NCI-H526 treated with DMSO at 0.1 percent for 48 hours (cell line): ENCODE measurements at regions not wholly inside any gene's neighbourhood (a gene's known extent, or its start where the extent isn't known, plus 50 kb on each side); places are given as distances from the start of the nearest gene placed in this dataset.

Experiments used
- DNase-seq: peaks from one replicate; lab custom pipeline; 2025; lab: John Stamatoyannopoulos, UW

- DNase-seq: no peak
Measured at GRCh38 chr22:48398181-48398905, 1429.3 kb downstream of the BRD1 start.

GRCh38 chr22:48397531-48398180 lies 1430.0 kb downstream of the BRD1 start:
- DNase-seq: no peak

DNA sequence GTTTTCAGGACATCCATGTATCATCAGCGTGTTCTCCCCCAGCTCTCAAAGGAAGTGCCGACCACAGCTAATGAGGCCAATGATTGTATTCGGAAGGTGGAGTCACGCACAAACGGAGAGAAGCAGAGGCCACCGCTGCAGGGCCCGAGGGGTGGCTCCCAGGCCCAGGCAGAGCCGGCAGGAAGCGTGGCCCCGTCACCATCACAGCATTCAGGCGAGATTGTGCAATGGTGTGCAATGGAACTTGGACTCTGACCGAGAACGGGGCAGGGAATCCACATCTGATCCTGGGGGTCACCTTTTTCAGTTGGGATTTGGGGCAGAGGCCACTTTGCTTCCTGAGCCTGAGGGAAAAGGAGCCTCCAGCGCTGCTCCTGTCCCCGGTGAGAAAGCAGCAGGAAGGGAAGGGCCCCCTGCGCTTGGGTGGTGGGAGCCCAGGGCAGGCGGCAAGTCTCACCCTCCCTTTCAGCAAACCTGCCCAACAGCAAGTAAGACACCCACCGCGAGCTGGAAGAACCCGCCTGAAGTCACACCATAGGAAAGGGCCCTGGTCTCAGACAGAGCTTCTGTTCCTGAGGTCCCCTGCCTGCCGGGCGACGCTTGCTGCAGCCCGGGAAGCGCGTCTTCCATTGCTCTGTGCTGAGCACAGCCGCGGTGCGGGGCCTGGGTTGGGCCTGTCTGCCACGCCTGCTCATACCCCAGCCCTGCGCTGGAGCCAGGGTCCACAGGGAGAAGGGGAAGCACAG lies 1430.7 kb downstream of the BRD1 start:
- no peak for DNase-seq

DNA sequence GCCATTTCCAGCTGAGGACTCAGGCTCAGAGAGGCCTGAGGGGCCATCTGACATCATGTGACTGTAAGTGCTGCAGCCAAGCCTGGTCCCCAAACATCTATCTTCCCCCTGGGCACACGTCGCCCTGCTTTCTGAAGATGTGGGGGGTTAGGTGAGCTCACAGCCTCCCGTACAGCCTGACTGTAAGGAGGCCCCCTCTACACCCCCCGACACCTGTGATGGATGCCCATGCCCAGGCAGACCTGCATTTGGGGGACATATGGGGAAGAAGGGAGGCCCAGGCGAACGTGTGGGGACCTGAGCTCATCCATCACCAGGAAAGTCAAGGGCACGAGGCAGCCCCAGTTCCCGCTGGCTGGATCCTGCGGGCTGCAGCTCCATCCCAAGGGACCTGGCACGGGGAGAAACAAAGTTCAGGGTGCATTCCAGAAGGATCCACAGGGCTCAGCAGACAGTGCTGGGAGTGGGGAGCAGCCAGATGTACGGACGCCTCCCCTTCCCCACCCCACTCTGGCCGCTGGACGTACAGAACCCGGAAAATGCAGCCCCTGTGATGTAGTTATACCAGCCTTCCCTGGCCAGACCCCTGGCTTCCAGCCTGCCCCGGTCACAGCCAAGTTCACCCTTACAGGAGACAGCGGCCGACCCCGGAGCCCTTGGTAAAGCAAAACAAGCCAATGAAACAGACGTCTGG lies 1431.4 kb downstream of the BRD1 start:
- no peak for DNase-seq

GRCh38 chr22:48395201-48395600 lies 1432.5 kb downstream of the BRD1 start:
- no peak for DNase-seq

GRCh38 chr22:48394787-48395186 lies 1432.9 kb downstream of the BRD1 start:
- DNase-seq: no peak

DNA sequence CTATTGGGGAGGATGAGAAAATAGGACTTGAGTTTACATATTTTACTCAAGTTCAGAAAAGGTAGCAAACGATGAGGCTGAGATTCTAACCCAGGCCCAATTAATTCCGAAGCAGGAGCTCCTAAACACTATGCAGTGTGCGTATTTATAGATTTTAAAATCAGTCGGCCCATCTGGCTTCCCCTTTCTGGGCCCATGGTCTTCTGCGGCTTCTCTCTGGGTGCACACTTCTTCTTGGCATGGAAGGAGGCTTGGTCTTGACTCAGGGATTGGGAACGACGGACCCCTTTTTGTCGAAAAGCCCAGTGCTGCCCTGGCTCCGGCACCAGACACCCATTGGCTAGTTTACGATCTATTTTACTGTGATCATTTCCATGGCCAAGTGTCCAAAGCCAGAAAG lies 1433.8 kb downstream of the BRD1 start:
- no peak for DNase-seq

DNA sequence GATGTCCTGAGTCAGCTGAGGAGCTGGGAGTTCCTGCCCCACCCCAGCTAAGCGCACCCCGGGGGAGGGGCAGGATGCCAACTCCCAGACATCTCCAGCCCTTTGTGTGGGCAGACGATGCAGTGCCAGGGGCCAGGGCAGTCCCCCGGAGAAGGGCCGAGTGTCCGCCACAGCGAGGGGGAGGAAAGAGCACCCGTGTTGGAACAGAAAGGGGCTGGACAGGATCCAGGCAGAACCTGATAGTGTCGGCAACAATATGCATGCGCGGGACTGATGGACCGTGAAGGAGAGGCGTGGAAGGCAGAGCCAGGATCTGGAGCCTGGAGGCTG lies 1434.7 kb downstream of the BRD1 start:
- no peak for DNase-seq

DNA sequence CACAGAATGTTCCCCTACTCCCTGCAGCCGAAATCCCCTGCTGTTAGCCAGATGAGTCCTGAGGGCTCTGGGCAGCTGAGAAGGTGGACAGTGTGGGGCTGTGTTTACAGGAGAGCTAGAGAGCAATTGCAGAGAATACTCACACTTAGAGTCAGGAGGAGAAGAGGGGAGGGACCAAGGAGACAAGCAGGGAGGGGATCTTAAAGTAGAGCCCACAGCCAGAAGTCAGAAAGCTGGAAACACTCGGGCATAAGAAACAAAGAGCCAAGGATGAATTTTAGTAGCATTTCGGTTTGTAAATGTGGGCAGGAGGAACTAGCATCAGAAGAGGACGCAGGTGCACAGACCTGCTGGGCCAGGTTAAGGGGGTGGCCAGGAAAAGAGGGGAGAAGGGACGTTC lies 1435.9 kb downstream of the BRD1 start:
- no peak for DNase-seq

GRCh38 chr22:48391171-48391711 lies 1436.4 kb downstream of the BRD1 start:
- no peak for DNase-seq

DNA sequence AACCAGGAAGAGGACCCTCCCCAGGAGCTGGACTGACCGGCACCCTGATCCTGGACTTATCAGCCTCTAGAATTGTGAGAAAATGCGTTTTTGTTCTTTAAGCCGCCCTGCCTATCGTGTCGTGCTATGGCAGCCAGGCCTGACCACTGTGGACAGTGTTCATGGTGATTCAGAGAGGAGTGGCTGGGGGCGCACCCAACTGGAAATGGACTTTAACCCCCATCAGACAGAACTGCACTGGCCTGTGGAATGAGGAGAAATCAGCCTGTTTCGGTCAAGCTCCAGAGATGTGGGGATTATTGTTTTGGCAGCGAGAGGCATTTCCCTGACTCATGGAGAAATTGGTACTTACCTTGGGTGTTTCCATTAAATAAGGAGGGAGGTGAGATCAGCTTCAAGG lies 1437.8 kb downstream of the BRD1 start:
- no peak for DNase-seq

GRCh38 chr22:48382197-48382596 lies 1445.5 kb downstream of the BRD1 start:
- DNase-seq: no peak

DNA sequence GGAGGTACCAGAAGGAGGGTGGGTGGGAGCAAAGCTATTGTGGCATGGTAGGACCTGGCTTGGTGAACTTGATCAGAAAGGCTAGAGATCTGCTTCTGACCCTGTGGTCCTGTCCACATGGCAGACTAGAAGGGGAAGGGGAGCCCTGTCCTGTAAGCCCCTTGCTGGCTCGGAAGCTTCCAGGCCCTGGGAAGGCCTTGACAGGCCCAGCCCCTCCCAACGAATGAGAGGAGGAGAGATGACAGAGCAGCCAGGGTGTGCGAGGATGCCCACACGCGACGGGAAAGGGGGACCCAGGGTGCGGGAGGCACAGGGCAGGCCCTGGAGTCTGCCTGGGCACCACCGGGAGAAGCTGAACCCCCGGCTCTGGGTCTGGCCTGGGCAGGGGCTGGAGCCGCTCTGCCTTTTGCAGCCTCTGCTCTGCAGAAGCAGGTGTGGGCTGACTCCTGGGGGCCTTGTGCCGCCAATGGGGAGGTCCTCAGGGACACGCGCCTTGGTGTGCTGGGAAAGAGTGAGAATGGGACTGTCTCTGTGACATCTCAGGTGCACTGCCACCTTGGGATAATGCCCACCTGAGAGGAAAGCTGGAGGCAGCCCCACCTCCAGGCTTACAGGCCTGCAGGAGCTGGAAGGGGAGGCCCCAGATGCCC lies 1447.5 kb downstream of the BRD1 start:
- DNase-seq: no peak

DNA sequence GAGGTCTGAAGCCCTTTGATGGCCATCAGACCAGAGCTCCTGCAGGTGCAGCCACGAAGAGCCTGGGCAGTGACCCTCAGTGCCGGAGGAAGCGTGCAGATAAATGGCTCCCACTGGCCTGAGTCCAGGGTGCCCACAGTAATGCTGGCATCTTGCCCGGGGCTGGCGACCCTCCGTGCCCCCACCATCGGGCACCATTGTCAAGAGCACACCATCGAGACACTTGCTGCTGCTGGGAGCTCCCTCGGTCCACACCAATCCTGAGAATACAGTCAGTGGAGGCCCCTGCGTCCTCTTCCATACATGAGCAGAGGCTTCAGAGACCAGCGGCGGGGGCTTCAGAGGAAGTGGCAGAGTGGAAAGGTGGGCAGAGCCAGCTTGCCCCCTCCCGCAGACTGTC lies 1448.3 kb downstream of the BRD1 start:
- DNase-seq: no peak

DNA sequence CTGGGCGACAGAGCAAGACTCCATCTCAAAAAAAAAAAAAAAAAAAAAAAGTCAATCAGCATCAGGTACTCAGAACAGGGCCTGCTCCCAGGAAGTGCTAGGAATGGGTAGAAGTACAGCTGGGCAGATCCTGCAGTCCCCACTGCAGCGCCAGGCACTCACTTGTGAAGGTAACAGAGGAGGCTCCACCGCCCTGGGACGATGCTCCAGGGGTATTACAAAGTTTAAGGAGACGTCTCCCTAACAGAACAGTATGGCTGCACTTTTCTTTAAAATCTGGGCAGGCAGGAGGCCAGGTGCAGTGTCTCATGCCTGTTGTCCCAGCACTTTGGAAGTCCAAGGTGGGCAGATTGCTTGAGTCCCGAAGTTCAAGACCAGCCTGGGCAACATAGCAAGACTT lies 1449.0 kb downstream of the BRD1 start:
- DNase-seq: no peak

DNA sequence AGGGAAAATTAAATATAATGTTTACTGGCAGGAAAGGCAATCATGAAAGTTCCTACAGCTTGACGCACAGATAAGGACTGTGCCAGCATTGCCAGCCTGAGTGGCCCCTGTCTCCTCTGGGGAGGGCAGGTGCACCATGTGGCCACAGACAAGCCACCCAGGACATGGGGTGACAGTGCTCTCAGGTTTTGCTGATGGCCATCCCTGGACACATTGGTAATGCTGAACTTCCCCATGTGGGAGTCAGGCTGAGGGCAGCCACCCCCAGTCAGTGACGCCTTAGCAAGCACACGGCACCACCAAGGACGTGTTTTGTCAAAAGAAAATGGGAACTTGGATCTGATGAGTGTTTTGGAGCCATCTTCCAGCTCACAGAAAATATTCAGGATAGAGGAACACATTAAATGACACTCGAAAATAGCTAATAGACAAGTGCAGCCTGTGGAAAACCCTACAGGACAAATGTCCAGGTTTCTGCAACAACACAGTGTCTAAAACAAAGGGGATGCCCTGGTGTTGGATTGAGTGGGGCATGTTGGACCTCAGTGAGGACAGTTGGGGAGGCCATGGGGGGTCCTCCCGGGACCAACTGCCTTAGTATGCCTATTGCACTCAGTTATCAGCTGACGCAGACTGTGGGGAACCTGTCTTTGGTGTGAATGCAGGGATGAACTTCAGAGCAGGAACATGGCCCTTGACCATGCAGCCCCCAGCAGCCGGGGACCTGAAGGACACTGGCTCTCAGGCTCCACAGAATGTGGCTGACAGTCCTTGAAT lies 1450.5 kb downstream of the BRD1 start:
- DNase-seq: no peak

GRCh38 chr22:48376428-48376827 lies 1451.2 kb downstream of the BRD1 start:
- DNase-seq: no peak

GRCh38 chr22:48373626-48374173 lies 1454.0 kb downstream of the BRD1 start:
- no peak for DNase-seq

GRCh38 chr22:48372390-48372789 lies 1455.3 kb downstream of the BRD1 start:
- no peak for DNase-seq

- DNase-seq: no peak
Measured at GRCh38 chr22:48371391-48371790, 1456.3 kb downstream of the BRD1 start.
